Upper lobe of right lung (tissue), 1 donor: ENCODE measurements at regions not wholly inside any gene's neighbourhood (a gene's known extent, or its start where the extent isn't known, plus 50 kb on each side); places are given as distances from the start of the nearest gene placed in this dataset.

Experiments used
- ATAC-seq: fragments of 200-7000 bp; cut with Tn5 transposase; one replicate; pipeline ENCODE4 v1.9.1; 2020; ENCODE audit warnings: mild to moderate bottlenecking, moderate library complexity
- DNase-seq: peaks from one replicate; pipeline ENCODE4 v3.0.0-alpha.2; 2020
- H3K27ac ChIP-seq: fragments of 200-600 bp; one replicate; pipeline ENCODE4 v1.8.0; 2022
- H3K27me3 ChIP-seq: fragments of 200-600 bp; one replicate; pipeline ENCODE4 v1.8.0; 2022; ENCODE audit warnings: mild to moderate bottlenecking
- H3K36me3 ChIP-seq: fragments of 200-600 bp; one replicate; pipeline ENCODE4 v1.8.0; 2022
- H3K4me1 ChIP-seq: fragments of 200-600 bp; one replicate; pipeline ENCODE4 v1.8.0; 2022
- H3K4me3 ChIP-seq: fragments of 200-600 bp; one replicate; pipeline ENCODE4 v1.8.0; 2022; ENCODE audit warnings: mild to moderate bottlenecking
- H3K9me3 ChIP-seq: fragments of 200-600 bp; one replicate; pipeline ENCODE4 v1.8.0; 2022
- intact Hi-C: fragments of 100-400 bp; cut with DNase I; formaldehyde crosslinking; loops from one replicate; pipeline ENCODE4 v1.11.0; 2022
- TF ChIP-seq, protein P1 (sequence below): fragments of 200-600 bp; IDR thresholded peaks from one replicate; pipeline ENCODE4 v1.8.0; 2022; ENCODE audit warnings: antibody characterized with exemption
- donor health status: DM: no; HTN: yes; CAD: no; lungs with severe emphysema.

DNA sequence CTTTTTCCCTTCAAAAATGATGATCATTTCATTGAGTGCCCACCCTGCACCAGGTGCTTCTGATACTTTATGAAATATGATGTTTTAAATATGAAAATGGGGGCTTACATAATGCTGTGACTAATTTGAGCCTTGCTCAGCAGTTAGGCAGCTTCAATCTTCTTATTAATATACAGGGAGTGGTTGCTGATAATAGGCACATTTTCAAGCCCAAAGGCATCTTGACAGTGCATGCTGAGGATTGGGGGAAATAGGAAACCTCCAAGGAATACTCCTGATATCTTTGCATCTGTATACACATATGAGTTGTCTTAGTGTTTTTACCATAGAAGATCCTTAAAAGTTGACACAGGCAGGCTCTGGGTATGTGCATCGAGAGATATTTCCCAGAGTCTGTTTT, 262.3 kb upstream of the SASH1 start:
- H3K4me3 ChIP-seq, result no peak overlapping the region
- DNase-seq, result no peak
- H3K27me3 ChIP-seq, result no peaks in the 10 kb centered on the region
- no peaks in the 10 kb centered on the region for H3K9me3 ChIP-seq
- no peaks in the 10 kb centered on the region for H3K36me3 ChIP-seq
- H3K27ac ChIP-seq, result no peak overlapping the region
- ATAC-seq, result no peak
- intact Hi-C loops, result no loop called here
- no peaks in the 10 kb centered on the region for H3K4me1 ChIP-seq
- TF ChIP-seq, protein P1, sequence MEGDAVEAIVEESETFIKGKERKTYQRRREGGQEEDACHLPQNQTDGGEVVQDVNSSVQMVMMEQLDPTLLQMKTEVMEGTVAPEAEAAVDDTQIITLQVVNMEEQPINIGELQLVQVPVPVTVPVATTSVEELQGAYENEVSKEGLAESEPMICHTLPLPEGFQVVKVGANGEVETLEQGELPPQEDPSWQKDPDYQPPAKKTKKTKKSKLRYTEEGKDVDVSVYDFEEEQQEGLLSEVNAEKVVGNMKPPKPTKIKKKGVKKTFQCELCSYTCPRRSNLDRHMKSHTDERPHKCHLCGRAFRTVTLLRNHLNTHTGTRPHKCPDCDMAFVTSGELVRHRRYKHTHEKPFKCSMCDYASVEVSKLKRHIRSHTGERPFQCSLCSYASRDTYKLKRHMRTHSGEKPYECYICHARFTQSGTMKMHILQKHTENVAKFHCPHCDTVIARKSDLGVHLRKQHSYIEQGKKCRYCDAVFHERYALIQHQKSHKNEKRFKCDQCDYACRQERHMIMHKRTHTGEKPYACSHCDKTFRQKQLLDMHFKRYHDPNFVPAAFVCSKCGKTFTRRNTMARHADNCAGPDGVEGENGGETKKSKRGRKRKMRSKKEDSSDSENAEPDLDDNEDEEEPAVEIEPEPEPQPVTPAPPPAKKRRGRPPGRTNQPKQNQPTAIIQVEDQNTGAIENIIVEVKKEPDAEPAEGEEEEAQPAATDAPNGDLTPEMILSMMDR, result no peak

DNA sequence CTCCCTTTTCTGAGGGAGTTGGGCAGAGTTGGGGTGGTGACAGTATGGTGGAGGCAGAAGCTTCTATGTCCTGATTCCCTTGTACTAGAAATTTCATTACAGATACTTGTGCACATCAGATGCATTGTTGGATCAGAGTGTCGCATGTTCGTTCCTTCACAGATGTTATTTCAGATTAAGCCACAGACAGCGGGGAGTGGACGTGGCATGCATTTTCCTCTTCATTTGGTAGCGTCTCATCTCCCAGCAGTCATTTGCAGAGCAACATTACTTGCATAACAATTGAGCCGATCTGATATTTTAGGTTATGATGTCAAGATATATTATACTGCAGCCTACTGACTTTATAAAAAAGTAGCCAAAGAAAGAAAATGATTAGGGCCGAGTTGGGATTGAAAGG, 261.6 kb upstream of the SASH1 start:
- Histone ChIP-seq H3K4me3 (no peak overlapping the region), H3K4me1 (no peaks in the 10 kb centered on the region), H3K27me3 (no peaks in the 10 kb centered on the region), H3K36me3 (no peaks in the 10 kb centered on the region), H3K9me3 (no peaks in the 10 kb centered on the region), H3K27ac (no peak overlapping the region)
- intact Hi-C loops, result no loop called here
- no peak for ATAC-seq
- TF ChIP-seq, protein P1, result no peak
- DNase-seq, result no peak

DNA sequence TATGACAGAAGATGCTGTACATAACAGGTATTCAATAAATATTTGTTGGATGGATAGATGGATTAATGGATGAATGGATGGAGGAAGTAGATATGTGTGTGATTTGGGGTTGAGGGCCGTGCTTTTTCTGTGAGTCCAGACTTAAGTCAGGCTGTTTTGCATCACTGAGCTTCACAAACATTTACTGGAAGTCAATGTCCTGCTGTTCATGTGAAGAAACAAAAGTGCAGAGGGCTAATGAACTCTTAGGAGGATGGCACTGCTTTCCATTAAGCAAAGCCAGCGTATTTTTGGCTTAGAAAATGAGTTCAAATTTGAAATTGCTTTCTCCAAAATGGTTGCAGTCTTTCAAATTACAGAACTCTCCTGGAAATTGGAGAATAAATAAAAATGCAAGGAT, 260.6 kb upstream of the SASH1 start:
- no peak overlapping the region for H3K4me3 ChIP-seq
- H3K4me1 ChIP-seq, result no peaks in the 10 kb centered on the region
- H3K36me3 ChIP-seq, result no peaks in the 10 kb centered on the region
- no peaks in the 10 kb centered on the region for H3K9me3 ChIP-seq
- intact Hi-C loops, result no loop called here
- no peaks in the 10 kb centered on the region for H3K27me3 ChIP-seq
- no peak for ATAC-seq
- H3K27ac ChIP-seq, result no peak overlapping the region
- DNase-seq, result no peak
- TF ChIP-seq, protein P1, result no peak

DNA sequence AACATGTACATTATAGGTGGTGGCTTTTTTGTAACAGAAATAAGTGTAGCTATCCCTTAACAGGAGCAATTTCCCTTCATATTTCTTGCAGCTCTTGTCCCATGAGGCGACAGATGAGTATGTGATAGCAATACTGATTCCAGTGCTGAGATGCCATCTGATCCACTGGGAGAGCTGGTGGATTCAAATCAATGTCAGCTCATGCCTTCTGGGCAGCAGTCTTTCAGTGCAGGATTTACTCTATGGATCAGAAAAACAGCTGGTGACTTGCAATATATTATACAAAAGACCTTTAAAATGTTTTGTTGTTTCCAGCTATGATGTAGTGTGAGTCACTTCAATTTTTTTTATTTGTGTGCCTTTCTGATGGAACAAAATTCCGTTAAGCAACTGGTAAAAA, 259.9 kb upstream of the SASH1 start:
- no peak for ATAC-seq
- H3K9me3 ChIP-seq, result no peaks in the 10 kb centered on the region
- no peak overlapping the region for H3K27ac ChIP-seq
- intact Hi-C loops, result no loop called here
- TF ChIP-seq, protein P1, result no peak
- no peak for DNase-seq
- no peaks in the 10 kb centered on the region for H3K27me3 ChIP-seq
- H3K36me3 ChIP-seq, result no peaks in the 10 kb centered on the region
- H3K4me1 ChIP-seq, result no peaks in the 10 kb centered on the region
- H3K4me3 ChIP-seq, result no peak overlapping the region

DNA sequence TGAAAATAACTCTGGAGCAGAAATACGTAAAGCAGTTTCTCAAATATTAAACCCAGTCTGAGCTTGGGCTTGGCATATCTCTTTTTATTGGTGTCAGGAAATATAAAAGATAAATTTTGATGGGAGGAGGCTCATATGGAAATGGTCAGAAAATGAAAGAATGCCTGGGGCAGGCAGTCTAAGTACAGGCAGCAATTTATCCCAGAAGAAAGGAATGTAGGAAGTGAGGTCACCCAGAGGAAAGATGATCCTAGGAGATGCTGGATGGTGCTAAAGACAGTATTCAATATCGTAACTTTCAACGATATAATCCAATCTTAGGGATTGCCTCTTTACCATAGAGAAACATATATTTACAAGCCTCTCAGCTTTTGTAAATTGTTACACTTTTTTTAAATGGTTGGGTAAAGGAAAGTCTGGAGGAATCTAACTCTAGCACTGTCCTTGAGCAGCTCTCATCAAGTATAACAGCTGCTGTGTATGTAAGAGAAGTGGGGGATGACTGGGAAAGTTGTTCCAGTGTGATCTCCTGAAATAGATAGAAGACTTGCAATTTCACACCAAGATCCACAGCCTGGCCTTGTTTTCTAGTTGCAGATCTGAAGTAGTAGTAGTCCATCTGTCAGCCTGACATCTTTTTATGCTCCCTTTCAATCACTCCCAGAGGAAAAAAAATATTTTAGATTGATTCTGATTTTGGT, 256.9 kb upstream of the SASH1 start:
- no peak overlapping the region for H3K27ac ChIP-seq
- ATAC-seq (no peak), DNase-seq (no peak)
- intact Hi-C loops, result no loop called here
- no peaks in the 10 kb centered on the region for H3K9me3 ChIP-seq
- H3K4me3 ChIP-seq, result no peak overlapping the region
- H3K27me3 ChIP-seq, result no peaks in the 10 kb centered on the region
- TF ChIP-seq, protein P1, result no peak
- H3K36me3 ChIP-seq, result no peaks in the 10 kb centered on the region
- no peaks in the 10 kb centered on the region for H3K4me1 ChIP-seq

DNA sequence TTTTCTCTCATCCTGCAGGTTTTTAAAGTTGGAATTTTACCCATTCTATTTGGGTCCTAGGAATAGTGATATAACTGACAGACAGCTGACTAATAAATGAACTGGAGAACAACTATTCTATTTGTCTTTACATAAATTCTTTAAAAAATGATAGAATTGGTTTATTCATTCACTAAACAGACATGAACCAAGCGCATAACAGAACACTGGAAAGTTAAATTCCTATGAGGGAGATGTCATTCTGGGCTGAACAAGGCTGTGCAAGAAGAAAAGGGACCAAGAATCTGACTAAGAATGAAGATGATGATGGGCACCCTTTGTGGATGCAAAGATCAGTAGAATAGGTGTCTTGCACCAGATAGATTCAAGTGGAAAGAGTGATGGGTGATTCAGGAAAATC, 256.3 kb upstream of the SASH1 start:
- H3K9me3 ChIP-seq, result no peaks in the 10 kb centered on the region
- TF ChIP-seq, protein P1, result no peak
- no peaks in the 10 kb centered on the region for H3K27me3 ChIP-seq
- H3K36me3 ChIP-seq, result no peaks in the 10 kb centered on the region
- no peak overlapping the region for H3K4me3 ChIP-seq
- H3K27ac ChIP-seq, result no peak overlapping the region
- ATAC-seq, result no peak
- intact Hi-C loops, result no loop called here
- H3K4me1 ChIP-seq, result no peaks in the 10 kb centered on the region
- DNase-seq, result no peak
